WTC11 (cell line): ENCODE measurements at regions not wholly inside any gene's neighbourhood (a gene's known extent, or its start where the extent isn't known, plus 50 kb on each side); places are given as distances from the start of the nearest gene placed in this dataset.

Experiments used
- ATAC-seq: fragments of 200-7000 bp; cut with Tn5 transposase; 2 replicates; pipeline ENCODE4 v1.10.0; 2021; ENCODE audit warnings: mild to moderate bottlenecking, moderate library complexity
- CTCF ChIA-PET: fragments of 300-600 bp; sonication (Branson Sonifier 250); formaldehyde crosslinking; loops from one replicate; lab custom pipeline; 2021; ENCODE audit warnings: antibody characterized with exemption; lab: Charles Lee
- POLR2A ChIA-PET: fragments of 350-600 bp; sonication (Branson Sonifier 250); formaldehyde crosslinking; loops from one replicate; lab custom pipeline; 2021; ENCODE audit warnings: antibody characterized with exemption; lab: Charles Lee
- DNase-seq: peaks from one replicate; pipeline ENCODE4 v3.0.0; 2021; ENCODE audit warnings: low spot score
- H3K27ac Mint-ChIP-seq: 2 replicates; pipeline ENCODE4 v1.8.0; 2021; ENCODE audit warnings: mixed read lengths
- H3K27me3 Mint-ChIP-seq: 2 replicates; pipeline ENCODE4 v1.8.0; 2021; ENCODE audit warnings: low read depth, mild to moderate bottlenecking, moderate library complexity, mixed read lengths
- H3K36me3 Mint-ChIP-seq: 2 replicates; pipeline ENCODE4 v1.8.0; 2021; ENCODE audit warnings: mixed read lengths
- H3K4me1 Mint-ChIP-seq: 2 replicates; pipeline ENCODE4 v1.8.0; 2022; ENCODE audit warnings: mixed read lengths
- H3K4me3 Mint-ChIP-seq: 2 replicates; pipeline ENCODE4 v1.8.0; 2021; ENCODE audit warnings: mild to moderate bottlenecking, moderate library complexity, mixed read lengths
- H3K9me3 Mint-ChIP-seq: 2 replicates; pipeline ENCODE4 v1.8.0; 2021; ENCODE audit warnings: mixed read lengths
- ATF1 ChIP-seq: sonication (generic); formaldehyde crosslinking; IDR thresholded peaks from 2 replicates; pipeline ENCODE4 v1.8.1; 2023; ENCODE audit warnings: mild to moderate bottlenecking, moderate library complexity, missing genetic modification reagents
- CBFB ChIP-seq: sonication (generic); formaldehyde crosslinking; IDR thresholded peaks from 2 replicates; pipeline ENCODE4 v1.8.1; 2022; ENCODE audit warnings: mild to moderate bottlenecking, low read depth, missing genetic modification reagents
- FOXJ3 ChIP-seq: sonication (generic); formaldehyde crosslinking; IDR thresholded peaks from 2 replicates; pipeline ENCODE4 v1.9.0; 2021; ENCODE audit warnings: missing genetic modification reagents, mild to moderate bottlenecking, borderline replicate concordance
- GABPB1 ChIP-seq: sonication (generic); formaldehyde crosslinking; IDR thresholded peaks from 2 replicates; pipeline ENCODE4 v1.8.1; 2023; ENCODE audit warnings: mild to moderate bottlenecking, missing genetic modification reagents
- KAT7 ChIP-seq: sonication (generic); formaldehyde crosslinking; IDR thresholded peaks from 2 replicates; pipeline ENCODE4 v1.8.1; 2023; ENCODE audit warnings: missing genetic modification reagents, mild to moderate bottlenecking, borderline replicate concordance
- MXD4 ChIP-seq: fragments of 250-450 bp; sonication (Bioruptor Pico); IDR thresholded peaks from 2 replicates; pipeline ENCODE4 v1.8.0; 2021; ENCODE audit warnings: mild to moderate bottlenecking, moderate library complexity, borderline replicate concordance
- NFATC4 ChIP-seq: fragments of 250-450 bp; sonication (Bioruptor Pico); IDR thresholded peaks from 2 replicates; pipeline ENCODE4 v1.9.0; 2021; ENCODE audit warnings: mild to moderate bottlenecking
- NR1H2 ChIP-seq: sonication (generic); formaldehyde crosslinking; IDR thresholded peaks from 2 replicates; pipeline ENCODE4 v1.9.0; 2021; ENCODE audit warnings: mild to moderate bottlenecking, moderate library complexity, missing genetic modification reagents
- RELA ChIP-seq: sonication (generic); formaldehyde crosslinking; IDR thresholded peaks from 2 replicates; pipeline ENCODE4 v1.8.1; 2022; ENCODE audit warnings: missing genetic modification reagents, mild to moderate bottlenecking, borderline replicate concordance
- RORB ChIP-seq: fragments of 250-450 bp; sonication (Bioruptor Pico); IDR thresholded peaks from 2 replicates; pipeline ENCODE4 v1.9.0; 2021; ENCODE audit warnings: mild to moderate bottlenecking
- SMAD3 ChIP-seq: sonication (generic); formaldehyde crosslinking; IDR thresholded peaks from 2 replicates; pipeline ENCODE4 v1.8.0; 2022; ENCODE audit warnings: missing genetic modification reagents, mild to moderate bottlenecking, borderline replicate concordance
- SMAD4 ChIP-seq: sonication (generic); formaldehyde crosslinking; IDR thresholded peaks from 2 replicates; pipeline ENCODE4 v1.8.0; 2022; ENCODE audit warnings: mild to moderate bottlenecking, missing genetic modification reagents
- SOX15 ChIP-seq: fragments of 250-450 bp; sonication (Bioruptor Pico); IDR thresholded peaks from 2 replicates; pipeline ENCODE4 v1.9.0; 2021; ENCODE audit warnings: mild to moderate bottlenecking
- TEAD4 ChIP-seq: sonication (generic); formaldehyde crosslinking; IDR thresholded peaks from 2 replicates; pipeline ENCODE4 v1.8.0; 2022; ENCODE audit warnings: mild to moderate bottlenecking, missing genetic modification reagents
- ZNF121 ChIP-seq: sonication (generic); formaldehyde crosslinking; IDR thresholded peaks from 2 replicates; pipeline ENCODE4 v1.8.0; 2023; ENCODE audit warnings: missing genetic modification reagents
- ZNF138 ChIP-seq: sonication (generic); formaldehyde crosslinking; conservative IDR thresholded peaks from 2 replicates; pipeline ENCODE4 v1.8.1; 2022; ENCODE audit warnings: mild to moderate bottlenecking, moderate library complexity, missing genetic modification reagents
- ZNF416 ChIP-seq: fragments of 250-450 bp; sonication (Bioruptor Pico); IDR thresholded peaks from 2 replicates; pipeline ENCODE4 v1.9.0; 2021; ENCODE audit warnings: mild to moderate bottlenecking, inconsistent platforms
- ZNF423 ChIP-seq: fragments of 250-450 bp; sonication (Bioruptor Pico); IDR thresholded peaks from 2 replicates; pipeline ENCODE4 v2.1.2; 2022; ENCODE audit warnings: mild to moderate bottlenecking, moderate library complexity
- TF ChIP-seq, protein P1 (sequence below): sonication (generic); formaldehyde crosslinking; IDR thresholded peaks from 2 replicates; pipeline ENCODE4 v1.8.0; 2022; ENCODE audit warnings: mild to moderate bottlenecking, missing genetic modification reagents
- TF ChIP-seq, protein P2 (sequence below): sonication (generic); formaldehyde crosslinking; conservative IDR thresholded peaks from 2 replicates; pipeline ENCODE4 v1.8.1; 2023; ENCODE audit warnings: mild to moderate bottlenecking, low read depth, missing genetic modification reagents, moderate library complexity
- TF ChIP-seq, protein P3 (sequence below): fragments of 250-450 bp; sonication (Bioruptor Pico); IDR thresholded peaks from 2 replicates; pipeline ENCODE4 v2.1.2; 2022; ENCODE audit warnings: mild to moderate bottlenecking, moderate library complexity
- TF ChIP-seq, protein P4 (sequence below): sonication (generic); formaldehyde crosslinking; IDR thresholded peaks from 2 replicates; pipeline ENCODE4 v1.8.1; 2023; ENCODE audit warnings: mild to moderate bottlenecking, missing genetic modification reagents, moderate library complexity
- TF ChIP-seq, protein P5 (sequence below): sonication (generic); formaldehyde crosslinking; IDR thresholded peaks from 2 replicates; pipeline ENCODE4 v1.8.0; 2022; ENCODE audit warnings: mild to moderate bottlenecking, missing genetic modification reagents
- TF ChIP-seq, protein P6 (sequence below): sonication (generic); formaldehyde crosslinking; IDR thresholded peaks from 2 replicates; pipeline ENCODE4 v1.8.0; 2023; ENCODE audit warnings: mild to moderate bottlenecking, missing genetic modification reagents

DNA sequence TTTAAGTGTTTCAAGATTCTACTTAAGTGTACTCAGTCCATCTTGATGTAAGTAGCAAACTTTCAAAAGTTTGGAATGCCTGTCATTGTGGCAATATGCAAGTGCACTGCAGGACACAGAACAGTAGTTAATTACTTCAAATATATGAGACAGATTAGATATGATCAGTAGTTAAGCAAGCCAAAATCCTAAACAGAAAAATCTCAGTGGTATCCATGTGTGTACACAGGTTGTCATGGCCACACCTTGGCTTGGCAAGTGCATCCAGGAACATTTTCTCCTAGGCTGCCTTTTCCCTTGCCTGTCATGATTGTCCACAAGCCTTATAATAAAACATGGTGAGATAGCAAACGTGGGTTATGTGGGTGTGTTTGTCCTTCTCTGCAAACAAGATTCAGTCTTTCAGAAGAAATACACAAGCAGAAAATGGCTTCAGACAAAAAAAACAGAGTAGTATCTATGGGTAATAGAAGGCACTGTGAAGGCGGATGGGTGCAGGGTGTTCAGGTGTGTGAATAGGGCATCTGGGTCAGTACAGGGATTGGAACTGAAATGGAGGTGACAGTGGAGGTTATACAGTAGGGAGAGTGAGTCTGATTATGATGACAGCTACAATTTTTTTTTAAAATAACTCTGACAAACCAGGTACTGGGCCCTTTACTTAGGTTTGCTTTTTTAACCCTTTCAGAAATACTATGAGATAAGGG is 229.0 kb upstream of the LRIG1 start:
- peaks cover 3% of the 10 kb centered on the region; the same call in 1 of the 2 replicates for H3K9me3 Mint-ChIP-seq
- ATAC-seq = no peak
- POLR2A ChIA-PET = no interaction called here

DNA sequence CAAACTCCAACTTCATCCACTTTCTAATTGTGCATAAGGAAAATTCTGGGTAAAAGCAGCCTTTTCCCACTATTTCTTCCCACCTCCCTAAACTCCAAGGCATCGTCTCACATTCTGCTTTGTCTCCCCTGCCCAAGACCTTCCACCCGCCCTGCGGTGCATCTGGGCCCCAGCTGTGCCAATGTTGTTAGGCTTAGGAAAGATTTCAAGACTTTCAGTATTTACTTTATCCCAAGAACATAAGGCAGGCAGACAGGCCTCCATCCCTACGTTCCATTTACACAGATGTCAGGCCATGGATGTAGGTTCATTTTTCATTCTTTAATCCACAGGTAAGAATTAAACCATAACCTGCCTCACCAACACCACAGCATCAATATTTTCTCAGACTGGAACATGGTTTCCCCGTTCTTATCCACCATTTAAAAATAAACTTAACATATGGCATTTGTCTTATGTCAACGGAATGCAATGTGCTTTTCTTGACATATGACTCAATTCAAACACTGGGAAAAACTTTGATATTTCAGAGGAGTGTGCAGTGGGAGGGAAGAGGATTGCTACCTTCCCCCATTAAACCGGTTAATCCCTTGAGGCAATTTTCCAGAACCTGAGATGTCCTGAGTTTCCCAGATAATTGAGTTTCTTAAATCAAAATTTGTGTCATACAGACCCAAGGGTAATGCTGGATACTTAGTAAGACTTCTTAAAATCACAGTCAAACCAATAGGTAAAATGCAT is 238.0 kb upstream of the LRIG1 start:
- H3K27me3 Mint-ChIP-seq = no peaks in the 10 kb centered on the region
- POLR2A ChIA-PET = no interaction called here
- no peak overlapping the region for H3K27ac Mint-ChIP-seq
- H3K4me1 Mint-ChIP-seq = peaks cover 4% of the 10 kb centered on the region; the same call in 1 of the 2 replicates
- no peak for ATAC-seq
- CTCF ChIA-PET = no interaction called here
- no peaks in the 10 kb centered on the region for H3K36me3 Mint-ChIP-seq
- no peak overlapping the region for H3K4me3 Mint-ChIP-seq
- no peaks in the 10 kb centered on the region for H3K9me3 Mint-ChIP-seq
- DNase-seq = no peak
- TF ChIP-seq ZNF423 = no peak
- TF ChIP-seq, protein P1, sequence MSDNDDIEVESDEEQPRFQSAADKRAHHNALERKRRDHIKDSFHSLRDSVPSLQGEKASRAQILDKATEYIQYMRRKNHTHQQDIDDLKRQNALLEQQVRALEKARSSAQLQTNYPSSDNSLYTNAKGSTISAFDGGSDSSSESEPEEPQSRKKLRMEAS (CRISPR knock-in tag) = no peak
- no peak for TF ChIP-seq ZNF416 (CRISPR knock-in tag)
- TF ChIP-seq CBFB (CRISPR knock-in tag) = no peak
- no peak for TF ChIP-seq NFATC4 (CRISPR knock-in tag)
- no peak for TF ChIP-seq FOXJ3
- TF ChIP-seq KAT7 (CRISPR knock-in tag) = no peak
- no peak for TF ChIP-seq RELA
- no peak for TF ChIP-seq ZNF121 (CRISPR knock-in tag)
- TF ChIP-seq TEAD4 (CRISPR knock-in tag) = no peak
- no peak for TF ChIP-seq ZNF138
- TF ChIP-seq SMAD4 (CRISPR knock-in tag) = no peak

More for the DNA sequence above, 229.0 kb upstream of the LRIG1 start:
- CTCF ChIA-PET = no interaction called here
- Mint-ChIP-seq H3K36me3 (no peaks in the 10 kb centered on the region), H3K4me1 (peaks cover 4% of the 10 kb centered on the region; the same call in 1 of the 2 replicates), H3K27me3 (no peaks in the 10 kb centered on the region), H3K27ac (no peak overlapping the region), H3K4me3 (no peak overlapping the region)
- TF ChIP-seq, protein P2, sequence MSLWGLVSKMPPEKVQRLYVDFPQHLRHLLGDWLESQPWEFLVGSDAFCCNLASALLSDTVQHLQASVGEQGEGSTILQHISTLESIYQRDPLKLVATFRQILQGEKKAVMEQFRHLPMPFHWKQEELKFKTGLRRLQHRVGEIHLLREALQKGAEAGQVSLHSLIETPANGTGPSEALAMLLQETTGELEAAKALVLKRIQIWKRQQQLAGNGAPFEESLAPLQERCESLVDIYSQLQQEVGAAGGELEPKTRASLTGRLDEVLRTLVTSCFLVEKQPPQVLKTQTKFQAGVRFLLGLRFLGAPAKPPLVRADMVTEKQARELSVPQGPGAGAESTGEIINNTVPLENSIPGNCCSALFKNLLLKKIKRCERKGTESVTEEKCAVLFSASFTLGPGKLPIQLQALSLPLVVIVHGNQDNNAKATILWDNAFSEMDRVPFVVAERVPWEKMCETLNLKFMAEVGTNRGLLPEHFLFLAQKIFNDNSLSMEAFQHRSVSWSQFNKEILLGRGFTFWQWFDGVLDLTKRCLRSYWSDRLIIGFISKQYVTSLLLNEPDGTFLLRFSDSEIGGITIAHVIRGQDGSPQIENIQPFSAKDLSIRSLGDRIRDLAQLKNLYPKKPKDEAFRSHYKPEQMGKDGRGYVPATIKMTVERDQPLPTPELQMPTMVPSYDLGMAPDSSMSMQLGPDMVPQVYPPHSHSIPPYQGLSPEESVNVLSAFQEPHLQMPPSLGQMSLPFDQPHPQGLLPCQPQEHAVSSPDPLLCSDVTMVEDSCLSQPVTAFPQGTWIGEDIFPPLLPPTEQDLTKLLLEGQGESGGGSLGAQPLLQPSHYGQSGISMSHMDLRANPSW (CRISPR knock-in tag) = no peak
- TF ChIP-seq ATF1 (CRISPR knock-in tag) (no peak), SMAD3 (CRISPR knock-in tag) (no peak), NR1H2 (CRISPR knock-in tag) (no peak), GABPB1 (CRISPR knock-in tag) (no peak), CBFB (CRISPR knock-in tag) (no peak), SOX15 (CRISPR knock-in tag) (no peak), MXD4 (CRISPR knock-in tag) (no peak), RORB (CRISPR knock-in tag) (no peak)
- TF ChIP-seq, protein P3, sequence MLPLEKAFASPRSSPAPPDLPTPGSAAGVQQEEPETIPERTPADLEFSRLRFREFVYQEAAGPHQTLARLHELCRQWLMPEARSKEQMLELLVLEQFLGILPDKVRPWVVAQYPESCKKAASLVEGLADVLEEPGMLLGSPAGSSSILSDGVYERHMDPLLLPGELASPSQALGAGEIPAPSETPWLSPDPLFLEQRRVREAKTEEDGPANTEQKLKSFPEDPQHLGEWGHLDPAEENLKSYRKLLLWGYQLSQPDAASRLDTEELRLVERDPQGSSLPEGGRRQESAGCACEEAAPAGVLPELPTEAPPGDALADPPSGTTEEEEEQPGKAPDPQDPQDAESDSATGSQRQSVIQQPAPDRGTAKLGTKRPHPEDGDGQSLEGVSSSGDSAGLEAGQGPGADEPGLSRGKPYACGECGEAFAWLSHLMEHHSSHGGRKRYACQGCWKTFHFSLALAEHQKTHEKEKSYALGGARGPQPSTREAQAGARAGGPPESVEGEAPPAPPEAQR (CRISPR knock-in tag) = no peak
- TF ChIP-seq, protein P4, sequence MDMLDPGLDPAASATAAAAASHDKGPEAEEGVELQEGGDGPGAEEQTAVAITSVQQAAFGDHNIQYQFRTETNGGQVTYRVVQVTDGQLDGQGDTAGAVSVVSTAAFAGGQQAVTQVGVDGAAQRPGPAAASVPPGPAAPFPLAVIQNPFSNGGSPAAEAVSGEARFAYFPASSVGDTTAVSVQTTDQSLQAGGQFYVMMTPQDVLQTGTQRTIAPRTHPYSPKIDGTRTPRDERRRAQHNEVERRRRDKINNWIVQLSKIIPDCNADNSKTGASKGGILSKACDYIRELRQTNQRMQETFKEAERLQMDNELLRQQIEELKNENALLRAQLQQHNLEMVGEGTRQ = no peak
- TF ChIP-seq, protein P5, sequence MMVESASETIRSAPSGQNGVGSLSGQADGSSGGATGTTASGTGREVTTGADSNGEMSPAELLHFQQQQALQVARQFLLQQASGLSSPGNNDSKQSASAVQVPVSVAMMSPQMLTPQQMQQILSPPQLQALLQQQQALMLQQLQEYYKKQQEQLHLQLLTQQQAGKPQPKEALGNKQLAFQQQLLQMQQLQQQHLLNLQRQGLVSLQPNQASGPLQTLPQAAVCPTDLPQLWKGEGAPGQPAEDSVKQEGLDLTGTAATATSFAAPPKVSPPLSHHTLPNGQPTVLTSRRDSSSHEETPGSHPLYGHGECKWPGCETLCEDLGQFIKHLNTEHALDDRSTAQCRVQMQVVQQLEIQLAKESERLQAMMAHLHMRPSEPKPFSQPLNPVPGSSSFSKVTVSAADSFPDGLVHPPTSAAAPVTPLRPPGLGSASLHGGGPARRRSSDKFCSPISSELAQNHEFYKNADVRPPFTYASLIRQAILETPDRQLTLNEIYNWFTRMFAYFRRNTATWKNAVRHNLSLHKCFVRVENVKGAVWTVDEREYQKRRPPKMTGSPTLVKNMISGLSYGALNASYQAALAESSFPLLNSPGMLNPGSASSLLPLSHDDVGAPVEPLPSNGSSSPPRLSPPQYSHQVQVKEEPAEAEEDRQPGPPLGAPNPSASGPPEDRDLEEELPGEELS (CRISPR knock-in tag) = no peak
- TF ChIP-seq, protein P6, sequence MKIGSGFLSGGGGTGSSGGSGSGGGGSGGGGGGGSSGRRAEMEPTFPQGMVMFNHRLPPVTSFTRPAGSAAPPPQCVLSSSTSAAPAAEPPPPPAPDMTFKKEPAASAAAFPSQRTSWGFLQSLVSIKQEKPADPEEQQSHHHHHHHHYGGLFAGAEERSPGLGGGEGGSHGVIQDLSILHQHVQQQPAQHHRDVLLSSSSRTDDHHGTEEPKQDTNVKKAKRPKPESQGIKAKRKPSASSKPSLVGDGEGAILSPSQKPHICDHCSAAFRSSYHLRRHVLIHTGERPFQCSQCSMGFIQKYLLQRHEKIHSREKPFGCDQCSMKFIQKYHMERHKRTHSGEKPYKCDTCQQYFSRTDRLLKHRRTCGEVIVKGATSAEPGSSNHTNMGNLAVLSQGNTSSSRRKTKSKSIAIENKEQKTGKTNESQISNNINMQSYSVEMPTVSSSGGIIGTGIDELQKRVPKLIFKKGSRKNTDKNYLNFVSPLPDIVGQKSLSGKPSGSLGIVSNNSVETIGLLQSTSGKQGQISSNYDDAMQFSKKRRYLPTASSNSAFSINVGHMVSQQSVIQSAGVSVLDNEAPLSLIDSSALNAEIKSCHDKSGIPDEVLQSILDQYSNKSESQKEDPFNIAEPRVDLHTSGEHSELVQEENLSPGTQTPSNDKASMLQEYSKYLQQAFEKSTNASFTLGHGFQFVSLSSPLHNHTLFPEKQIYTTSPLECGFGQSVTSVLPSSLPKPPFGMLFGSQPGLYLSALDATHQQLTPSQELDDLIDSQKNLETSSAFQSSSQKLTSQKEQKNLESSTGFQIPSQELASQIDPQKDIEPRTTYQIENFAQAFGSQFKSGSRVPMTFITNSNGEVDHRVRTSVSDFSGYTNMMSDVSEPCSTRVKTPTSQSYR (CRISPR knock-in tag) = no peak
- no peak for DNase-seq
